NAMALWA (cell line): ENCODE measurements at regions not wholly inside any gene's neighbourhood (a gene's known extent, or its start where the extent isn't known, plus 50 kb on each side); places are given as distances from the start of the nearest gene placed in this dataset.

Experiments used
- DNase-seq: peaks from one replicate; pipeline ENCODE4 v3.0.0-alpha.2; 2015; ENCODE audit warnings: low spot score

GRCh38 chr10:110355141-110355831, 50.6 kb upstream of the SMNDC1 start:
- DNase-seq = peak; percentile 91

GRCh38 chr10:110355922-110356627, 51.4 kb upstream of the SMNDC1 start:
- DNase-seq = peak; percentile 64

- DNase-seq = peak; percentile 97
Measured at GRCh38 chr10:110356628-110357245, 52.0 kb upstream of the SMNDC1 start.

GRCh38 chr10:110357252-110357780, 52.6 kb upstream of the SMNDC1 start:
- peak; percentile 56 for DNase-seq

GRCh38 chr10:110357871-110358270, 53.2 kb upstream of the SMNDC1 start:
- no peak for DNase-seq

- DNase-seq = no peak
Measured at GRCh38 chr10:110358278-110358677, 53.6 kb upstream of the SMNDC1 start.

GRCh38 chr10:110358869-110359629, 54.3 kb upstream of the SMNDC1 start:
- DNase-seq = peak; percentile 19

GRCh38 chr10:110360857-110361474, 56.2 kb upstream of the SMNDC1 start:
- DNase-seq = no peak

- no peak for DNase-seq
Measured at GRCh38 chr10:110361800-110362456, 57.2 kb upstream of the SMNDC1 start.

- no peak for DNase-seq
Measured at GRCh38 chr10:110363572-110364411, 59.1 kb upstream of the SMNDC1 start.

- DNase-seq = no peak
Measured at GRCh38 chr10:110364531-110364937, 59.8 kb upstream of the SMNDC1 start.

GRCh38 chr10:110365356-110366143, 60.8 kb upstream of the SMNDC1 start:
- DNase-seq = no peak

- no peak for DNase-seq
Measured at GRCh38 chr10:110366635-110367034, 61.9 kb upstream of the SMNDC1 start.

- no peak for DNase-seq
Measured at GRCh38 chr10:110368002-110368401, 63.3 kb upstream of the SMNDC1 start.

GRCh38 chr10:110368556-110368955, 63.8 kb upstream of the SMNDC1 start:
- no peak for DNase-seq

- no peak for DNase-seq
Measured at GRCh38 chr10:110370006-110370405, 65.3 kb upstream of the SMNDC1 start.

GRCh38 chr10:110372656-110373055, 67.9 kb upstream of the SMNDC1 start:
- DNase-seq = no peak

- DNase-seq = no peak
Measured at GRCh38 chr10:110373059-110373458, 68.3 kb upstream of the SMNDC1 start.

GRCh38 chr10:110373857-110374654, 69.3 kb upstream of the SMNDC1 start:
- DNase-seq = no peak
